Medulla oblongata (tissue), 1 donor: ENCODE measurements at regions not wholly inside any gene's neighbourhood (a gene's known extent, or its start where the extent isn't known, plus 50 kb on each side); places are given as distances from the start of the nearest gene placed in this dataset.
"Not testable (repeated sequence)": the region's sequence is repeated elsewhere in the genome, so short reads cannot be mapped to it uniquely, and the experiment has no call there.

Source experiments
- DNase-seq: peaks from one replicate; pipeline ENCODE4 v3.0.0-alpha.2; 2015; ENCODE audit errors: extremely low spot score

GRCh38 chr4:95898226-95898625 lies 58.3 kb downstream of the PDHA2 start:
- DNase-seq = no peak

- DNase-seq = no peak
Measured at GRCh38 chr4:95909211-95909610, 69.3 kb downstream of the PDHA2 start.

- DNase-seq = no peak
Measured at GRCh38 chr4:95910749-95911148, 70.9 kb downstream of the PDHA2 start.

- DNase-seq = no peak
Measured at GRCh38 chr4:95921470-95921869, 81.6 kb downstream of the PDHA2 start.

GRCh38 chr4:95929448-95930064 lies 89.7 kb downstream of the PDHA2 start:
- no peak for DNase-seq

GRCh38 chr4:95939141-95939540 lies 99.2 kb downstream of the PDHA2 start:
- DNase-seq = no peak

- no peak for DNase-seq
Measured at GRCh38 chr4:95949136-95949765, 109.4 kb downstream of the PDHA2 start.

GRCh38 chr4:95949808-95950207 lies 109.9 kb downstream of the PDHA2 start:
- DNase-seq = no peak

- DNase-seq = not testable (repeated sequence)
Measured at GRCh38 chr4:95952538-95952937, 112.6 kb downstream of the PDHA2 start.

GRCh38 chr4:95956094-95956493 lies 116.2 kb downstream of the PDHA2 start:
- no peak for DNase-seq

GRCh38 chr4:95957054-95957453 lies 117.2 kb downstream of the PDHA2 start:
- DNase-seq = no peak

GRCh38 chr4:95957759-95958158 lies 117.9 kb downstream of the PDHA2 start:
- DNase-seq = no peak

- no peak for DNase-seq
Measured at GRCh38 chr4:95959182-95959581, 119.3 kb downstream of the PDHA2 start.

GRCh38 chr4:95959633-95960032 lies 119.7 kb downstream of the PDHA2 start:
- no peak for DNase-seq

GRCh38 chr4:95963456-95963855 lies 123.6 kb downstream of the PDHA2 start:
- no peak for DNase-seq

GRCh38 chr4:95979961-95980876 lies 140.3 kb downstream of the PDHA2 start:
- DNase-seq = no peak

- DNase-seq = no peak
Measured at GRCh38 chr4:95980877-95981360, 141.0 kb downstream of the PDHA2 start.

- no peak for DNase-seq
Measured at GRCh38 chr4:95981591-95981990, 141.7 kb downstream of the PDHA2 start.

GRCh38 chr4:95982516-95982915 lies 142.6 kb downstream of the PDHA2 start:
- no peak for DNase-seq

- no peak for DNase-seq
Measured at GRCh38 chr4:95984081-95984480, 144.2 kb downstream of the PDHA2 start.

- DNase-seq = no peak
Measured at GRCh38 chr4:95985051-95985450, 145.2 kb downstream of the PDHA2 start.

- no peak for DNase-seq
Measured at GRCh38 chr4:95985791-95986550, 146.1 kb downstream of the PDHA2 start.
